ENCODE measurements at regions not wholly inside any gene's neighbourhood (a gene's known extent, or its start where the extent isn't known, plus 50 kb on each side); places are given as distances from the start of the nearest gene placed in this dataset.
A peak's percentile ranks its signal among the peaks of the same experiment; 100 is the strongest.

GRCh38 chrX:109299091-109299490 lies 182.8 kb downstream of the GUCY2F start:
- DNase-seq (ENCODE audit: low read depth in 1 of 2, low spot score in 2 of 2) = no peak
- Histone ChIP-seq H2BK15ac (ENCODE audit: low read length) (no peak overlapping the region), H3K27ac (ENCODE audit: low read depth, low read length) (no peak overlapping the region), H2BK20ac (ENCODE audit: low read length) (no peak overlapping the region), H3K23me2 (ENCODE audit: low read depth, low read length) (no peaks in the 10 kb centered on the region), H3K18ac (ENCODE audit: extremely low read depth, low read length) (no peak overlapping the region), H3K4me3 (ENCODE audit: extremely low read depth in 1 of 4, insufficient read depth in 2 of 4, low read depth in 3 of 4, low read length in 4 of 4) (no peak overlapping the region), H3K4ac (replicated peaks; ENCODE audit: insufficient read length, low read depth, low read length) (no peak overlapping the region), H3K79me2 (ENCODE audit: control insufficient read depth in 1 of 2, insufficient read depth in 2 of 2, low read length in 2 of 2) (no peaks in the 10 kb centered on the region), H3K27me3 (replicated peaks in 1 of 4; ENCODE audit: control insufficient read depth in 3 of 4, extremely low read depth in 1 of 4, insufficient read depth in 3 of 4, low read length in 3 of 4) (no peaks in the 10 kb centered on the region), H3K9me3 (ENCODE audit: insufficient read depth in 2 of 2, low read depth in 1 of 2, low read length in 1 of 2) (no peaks in the 10 kb centered on the region), H3K36me3 (ENCODE audit: control insufficient read depth in 2 of 4, insufficient read depth in 4 of 4, low read length in 3 of 4) (no peaks in the 10 kb centered on the region), H2BK5ac (ENCODE audit: low read depth, low read length) (no peak overlapping the region), H3K23ac (ENCODE audit: insufficient read length) (no peak overlapping the region), H2AK5ac (ENCODE audit: low read depth, low read length) (no peak overlapping the region), H3K79me1 (ENCODE audit: low read depth, low read length) (no peaks in the 10 kb centered on the region), H4K5ac (ENCODE audit: insufficient read length, low read depth, low read length) (no peak overlapping the region), H3K4me2 (ENCODE audit: insufficient read depth in 1 of 2, low read depth in 2 of 2, low read length in 2 of 2) (no peak overlapping the region), H3K14ac (ENCODE audit: insufficient read length) (no peak overlapping the region), H3K9ac (replicated peaks in 1 of 4; ENCODE audit: extremely low read depth in 1 of 4, low read depth in 3 of 4, low read length in 3 of 4) (no peak overlapping the region), H3K56ac (replicated peaks; ENCODE audit: insufficient read length, low read depth, low read length) (no peak overlapping the region), H4K20me1 (replicated peaks in 1 of 2; ENCODE audit: control insufficient read depth in 1 of 2, insufficient read depth in 2 of 2, low read length in 2 of 2) (no peaks in the 10 kb centered on the region), H3K4me1 (replicated peaks in 1 of 4; ENCODE audit: control insufficient read depth in 3 of 4, insufficient read depth in 4 of 4, low read length in 3 of 4) (peaks cover 0 to 3% (median 0%) of the 10 kb centered on the region in 4 experiments; a peak in 2 of 7 replicates), H2BK120ac (replicated peaks; ENCODE audit: low read depth, low read length) (no peak overlapping the region), H4K91ac (replicated peaks; ENCODE audit: insufficient read length, low read length) (no peak overlapping the region), H2AFZ (ENCODE audit: low read length) (no peak overlapping the region), H4K8ac (ENCODE audit: extremely low read depth, insufficient read depth, low read length) (no peak overlapping the region), H2BK12ac (ENCODE audit: low read depth, low read length) (no peak overlapping the region)
- peak; percentile 36 for FAIRE-seq
- WGBS, 2 experiments (ENCODE audit: extremely low coverage in 1 of 2, insufficient coverage in 1 of 2, insufficient read length in 1 of 2, insufficient replicate concordance in 2 of 2, low coverage in 1 of 2, low lambda C conversion rate in 2 of 2, missing lambda C conversion rate in 1 of 2) = 25% methylated on average over 2 of the region's 2 CpGs; no CpG with 5 or more reads in 1 of the 2 experiments
- POLR2A ChIA-PET (ENCODE audit: partially characterized antibody) = no interaction called here
- TF ChIP-seq SP1 (IDR thresholded peaks at IDR 0.05; ENCODE audit: low read depth, low read length) (no peak), ZNF274 (IDR thresholded peaks at IDR 0.05; ENCODE audit: borderline replicate concordance, extremely low read depth, low read length) (no peak), SIX5 (IDR thresholded peaks at IDR 0.05; ENCODE audit: low read depth, low read length) (no peak), POU5F1 (IDR thresholded peaks at IDR 0.05; ENCODE audit: low read depth, low read length) (no peak), GABPA (IDR thresholded peaks at IDR 0.05; ENCODE audit: borderline replicate concordance, insufficient read depth, low read length) (no peak), BRCA1 (IDR thresholded peaks at IDR 0.05; ENCODE audit: low read depth, low read length) (no peak), E2F6 (IDR thresholded peaks at IDR 0.05) (no peak)
- CTCF ChIA-PET (ENCODE audit: partially characterized antibody) = no interaction called here
